GM12891 (cell line): ENCODE measurements at regions not wholly inside any gene's neighbourhood (a gene's known extent, or its start where the extent isn't known, plus 50 kb on each side); places are given as distances from the start of the nearest gene placed in this dataset.

ENCODE experiments used
- PAX5 ChIP-seq: IDR thresholded peaks from 2 replicates; pipeline ENCODE4 v1.6.1; 2011; ENCODE audit warnings: low read length, moderate library complexity, mild to moderate bottlenecking; ENCODE audit not compliant: insufficient read depth, severe bottlenecking
- POLR2A ChIP-seq: IDR thresholded peaks from 2 replicates; pipeline ENCODE4 v1.6.1; 2011; ENCODE audit warnings: low read depth, low read length, control low read depth
- POLR2AphosphoS5 ChIP-seq: IDR thresholded peaks from 2 replicates; pipeline ENCODE4 v1.6.1; 2011; ENCODE audit warnings: low read depth, low read length, control low read depth
- POU2F2 ChIP-seq: IDR thresholded peaks from 2 replicates; pipeline ENCODE4 v1.6.1; 2011; ENCODE audit warnings: low read depth, mild to moderate bottlenecking, control low read depth, low read length, moderate library complexity
- SPI1 ChIP-seq: IDR thresholded peaks from 2 replicates; pipeline ENCODE4 v1.6.1; 2011; ENCODE audit warnings: low read depth, low read length, control low read depth
- TAF1 ChIP-seq: IDR thresholded peaks from 2 replicates; pipeline ENCODE4 v1.6.1; 2011; ENCODE audit warnings: low read depth, low read length, control low read depth

GRCh38 chr15:97876281-97876675 is 84.2 kb upstream of the ARRDC4 start:
- TF ChIP-seq POLR2A (no peak), POLR2AphosphoS5 (no peak), SPI1 (no peak), TAF1 (no peak), POU2F2 (no peak), PAX5 (no peak)
